PC-3 (cell line): ENCODE measurements at regions not wholly inside any gene's neighbourhood (a gene's known extent, or its start where the extent isn't known, plus 50 kb on each side); places are given as distances from the start of the nearest gene placed in this dataset.

Source experiments
- EZH2 ChIP-seq: fragments of 300-600 bp; sonication (generic); IDR thresholded peaks from one replicate; pipeline ENCODE4 v1.6.1; 2017; ENCODE audit warnings: antibody characterized with exemption, mild to moderate bottlenecking, low read length; ENCODE audit not compliant: unreplicated experiment
- TF ChIP-seq, protein P1 (sequence below): fragments of 300-600 bp; sonication (generic); conservative IDR thresholded peaks from 2 replicates; pipeline ENCODE4 v1.5.1; 2017; ENCODE audit warnings: antibody characterized with exemption, low read depth, mild to moderate bottlenecking, low read length

DNA sequence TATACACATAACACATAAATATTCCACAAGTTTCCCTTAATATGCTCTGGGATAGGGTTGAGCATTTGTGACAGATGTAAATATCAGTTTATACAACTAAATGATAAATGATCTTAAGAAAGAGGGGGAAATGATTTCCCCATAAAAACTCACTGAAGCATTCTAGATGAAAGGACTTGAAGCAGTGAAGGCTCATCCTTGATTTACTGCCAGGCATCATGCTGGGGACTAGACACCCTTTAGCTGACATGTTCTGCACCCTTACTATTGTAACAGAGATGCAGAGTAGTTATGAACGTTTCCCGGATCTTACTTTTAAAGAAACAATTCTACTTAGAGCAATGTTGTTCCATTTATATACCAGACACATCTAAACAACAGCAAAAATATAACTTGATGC, 235.8 kb downstream of the PTGER3 start:
- TF ChIP-seq, protein P1, sequence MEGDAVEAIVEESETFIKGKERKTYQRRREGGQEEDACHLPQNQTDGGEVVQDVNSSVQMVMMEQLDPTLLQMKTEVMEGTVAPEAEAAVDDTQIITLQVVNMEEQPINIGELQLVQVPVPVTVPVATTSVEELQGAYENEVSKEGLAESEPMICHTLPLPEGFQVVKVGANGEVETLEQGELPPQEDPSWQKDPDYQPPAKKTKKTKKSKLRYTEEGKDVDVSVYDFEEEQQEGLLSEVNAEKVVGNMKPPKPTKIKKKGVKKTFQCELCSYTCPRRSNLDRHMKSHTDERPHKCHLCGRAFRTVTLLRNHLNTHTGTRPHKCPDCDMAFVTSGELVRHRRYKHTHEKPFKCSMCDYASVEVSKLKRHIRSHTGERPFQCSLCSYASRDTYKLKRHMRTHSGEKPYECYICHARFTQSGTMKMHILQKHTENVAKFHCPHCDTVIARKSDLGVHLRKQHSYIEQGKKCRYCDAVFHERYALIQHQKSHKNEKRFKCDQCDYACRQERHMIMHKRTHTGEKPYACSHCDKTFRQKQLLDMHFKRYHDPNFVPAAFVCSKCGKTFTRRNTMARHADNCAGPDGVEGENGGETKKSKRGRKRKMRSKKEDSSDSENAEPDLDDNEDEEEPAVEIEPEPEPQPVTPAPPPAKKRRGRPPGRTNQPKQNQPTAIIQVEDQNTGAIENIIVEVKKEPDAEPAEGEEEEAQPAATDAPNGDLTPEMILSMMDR = no peak
- no peak for TF ChIP-seq EZH2
